ENCODE measurements at regions not wholly inside any gene's neighbourhood (a gene's known extent, or its start where the extent isn't known, plus 50 kb on each side); places are given as distances from the start of the nearest gene placed in this dataset.

DNA sequence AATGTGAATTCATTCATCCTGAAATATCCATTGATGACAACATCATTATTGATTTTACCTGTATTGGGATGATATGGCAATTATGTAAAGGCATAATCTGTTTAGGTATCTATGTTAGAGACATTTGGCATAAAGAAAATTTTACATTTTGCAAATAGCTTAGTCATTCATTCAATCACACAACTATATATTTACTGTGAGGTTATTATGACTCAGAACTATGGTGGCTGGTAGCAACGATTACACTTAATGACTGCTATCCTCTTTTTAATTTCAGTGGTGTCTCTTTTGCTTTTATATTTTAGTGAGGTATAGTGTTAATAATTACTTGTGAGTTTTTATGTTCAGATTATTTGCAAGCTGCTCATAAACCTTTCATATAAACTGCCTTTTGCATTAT is 955.9 kb downstream of the SLITRK6 start:
- FAIRE-seq (peak; percentile 63), DNase-seq (ENCODE audit: insufficient read length, low spot score) (no peak)
- TF ChIP-seq, protein P1, sequence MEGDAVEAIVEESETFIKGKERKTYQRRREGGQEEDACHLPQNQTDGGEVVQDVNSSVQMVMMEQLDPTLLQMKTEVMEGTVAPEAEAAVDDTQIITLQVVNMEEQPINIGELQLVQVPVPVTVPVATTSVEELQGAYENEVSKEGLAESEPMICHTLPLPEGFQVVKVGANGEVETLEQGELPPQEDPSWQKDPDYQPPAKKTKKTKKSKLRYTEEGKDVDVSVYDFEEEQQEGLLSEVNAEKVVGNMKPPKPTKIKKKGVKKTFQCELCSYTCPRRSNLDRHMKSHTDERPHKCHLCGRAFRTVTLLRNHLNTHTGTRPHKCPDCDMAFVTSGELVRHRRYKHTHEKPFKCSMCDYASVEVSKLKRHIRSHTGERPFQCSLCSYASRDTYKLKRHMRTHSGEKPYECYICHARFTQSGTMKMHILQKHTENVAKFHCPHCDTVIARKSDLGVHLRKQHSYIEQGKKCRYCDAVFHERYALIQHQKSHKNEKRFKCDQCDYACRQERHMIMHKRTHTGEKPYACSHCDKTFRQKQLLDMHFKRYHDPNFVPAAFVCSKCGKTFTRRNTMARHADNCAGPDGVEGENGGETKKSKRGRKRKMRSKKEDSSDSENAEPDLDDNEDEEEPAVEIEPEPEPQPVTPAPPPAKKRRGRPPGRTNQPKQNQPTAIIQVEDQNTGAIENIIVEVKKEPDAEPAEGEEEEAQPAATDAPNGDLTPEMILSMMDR (IDR thresholded peaks at IDR 0.05; ENCODE audit: insufficient read depth, missing control alignments), result no peak

DNA sequence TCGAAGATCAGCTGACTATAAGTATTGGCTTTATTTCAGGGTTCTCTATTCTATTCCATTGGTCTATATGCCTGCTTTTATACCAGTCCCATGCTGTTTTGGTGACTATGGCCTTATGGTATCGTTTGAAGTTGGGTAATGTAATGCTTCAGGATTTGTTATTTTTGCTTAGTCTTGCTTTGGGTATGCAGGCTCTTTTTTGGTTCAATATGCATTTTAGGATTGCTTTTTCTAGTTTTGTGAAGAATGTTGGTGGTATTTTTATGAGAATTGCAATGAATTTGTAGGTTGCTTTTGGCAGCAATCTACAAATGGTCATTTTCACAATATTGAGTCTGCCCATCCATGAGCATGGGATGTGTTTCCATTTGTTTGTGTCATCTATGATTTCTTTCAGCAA is 951.9 kb upstream of the SLITRK1 start:
- FAIRE-seq (no peak), DNase-seq (ENCODE audit: insufficient read length, low spot score) (no peak)
- TF ChIP-seq, protein P1 (IDR thresholded peaks at IDR 0.05; ENCODE audit: insufficient read depth, missing control alignments), result no peak

DNA sequence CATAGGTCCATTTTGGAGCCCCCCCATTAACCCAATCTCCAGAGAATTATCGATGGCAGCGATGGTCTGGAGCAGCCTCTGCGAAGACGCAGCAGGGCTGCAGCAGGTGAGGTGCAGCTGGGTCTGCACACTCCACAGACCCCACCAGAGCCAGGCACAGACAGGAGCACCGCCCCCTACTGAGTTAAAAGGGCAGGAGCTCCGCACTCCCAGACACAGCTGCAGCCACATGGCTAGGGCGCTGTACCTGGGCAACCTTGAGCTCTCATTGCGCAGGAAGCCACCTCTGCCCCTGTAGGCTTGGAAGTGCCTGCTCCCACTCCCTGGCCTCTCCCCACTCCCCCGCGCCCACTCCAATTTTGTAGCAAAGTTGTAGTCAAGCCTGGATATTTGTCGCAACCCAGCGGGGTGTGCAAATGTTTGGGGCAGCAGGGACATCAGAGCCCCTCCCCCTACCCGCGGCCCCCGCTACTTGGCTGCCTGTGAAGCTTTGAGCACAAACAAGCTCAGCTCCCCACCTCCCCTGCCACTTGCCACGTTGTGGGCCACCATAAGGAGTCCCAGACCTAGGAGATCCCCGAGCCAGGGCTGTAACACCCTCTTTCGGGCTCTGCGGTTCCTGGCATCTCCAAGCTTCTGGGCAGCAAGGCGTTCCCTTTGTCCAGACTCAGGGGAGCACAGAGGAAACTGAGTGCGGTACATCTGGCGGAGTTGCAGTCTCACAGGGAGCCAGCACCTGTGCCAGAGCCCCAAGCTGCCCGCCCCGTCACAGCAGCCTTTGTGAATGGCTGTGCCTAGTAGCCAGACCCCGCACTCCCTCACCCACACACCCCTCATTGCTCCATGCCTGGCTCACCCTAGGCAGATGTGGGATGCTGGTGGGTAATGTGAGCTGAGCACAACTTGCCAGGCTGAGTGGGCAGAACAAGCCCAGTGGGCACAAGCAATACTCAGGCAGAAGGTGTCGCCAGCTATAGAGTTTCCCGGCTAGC is 949.7 kb upstream of the SLITRK1 start:
- no peak for FAIRE-seq

DNA sequence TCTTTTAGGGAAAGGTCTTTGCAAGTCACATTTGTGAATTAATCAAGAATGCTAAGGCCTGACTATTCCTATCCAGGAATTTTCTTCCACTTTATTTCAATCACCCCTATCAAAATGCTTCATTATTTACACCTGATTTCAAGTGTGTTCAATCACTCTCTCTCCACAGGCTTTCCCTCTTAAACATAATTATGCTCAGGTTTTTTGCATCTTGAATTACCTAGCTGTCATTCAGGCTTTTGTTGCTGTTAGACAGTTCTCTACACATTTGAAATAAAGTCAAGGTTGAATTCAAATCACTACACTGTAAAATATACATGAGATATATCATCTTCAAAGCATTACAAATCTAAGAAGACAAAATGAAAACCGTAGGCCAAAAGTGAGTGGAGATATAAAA is 941.3 kb upstream of the SLITRK1 start:
- DNase-seq (ENCODE audit: insufficient read length, low spot score), result no peak
- FAIRE-seq, result no peak
- TF ChIP-seq, protein P1 (IDR thresholded peaks at IDR 0.05; ENCODE audit: insufficient read depth, missing control alignments), result no peak

More for the DNA sequence above, 949.7 kb upstream of the SLITRK1 start:
- DNase-seq (ENCODE audit: insufficient read length, low spot score), result no peak
- TF ChIP-seq, protein P1 (IDR thresholded peaks at IDR 0.05; ENCODE audit: insufficient read depth, missing control alignments), result no peak

DNA sequence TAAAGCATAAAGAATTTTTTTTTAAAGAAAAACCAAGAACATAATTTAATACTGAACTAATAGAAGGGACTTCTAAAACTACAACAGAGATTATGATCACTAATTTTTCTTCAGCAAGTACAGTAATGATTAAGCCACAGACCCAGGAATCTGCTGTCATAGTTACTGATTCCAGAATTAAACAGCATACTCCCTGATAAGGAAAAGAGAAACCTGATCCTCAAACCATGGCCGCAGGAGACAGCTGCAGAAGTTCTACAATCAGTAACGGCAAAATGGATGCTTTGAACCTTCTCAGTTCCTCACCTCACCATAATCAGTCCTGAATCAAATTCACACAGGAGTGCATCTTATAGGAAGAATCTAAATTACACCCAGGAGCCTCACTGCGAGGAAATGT is 939.0 kb upstream of the SLITRK1 start:
- FAIRE-seq, result no peak
- DNase-seq (ENCODE audit: insufficient read length, low spot score), result no peak
- TF ChIP-seq, protein P1 (IDR thresholded peaks at IDR 0.05; ENCODE audit: insufficient read depth, missing control alignments), result no peak

DNA sequence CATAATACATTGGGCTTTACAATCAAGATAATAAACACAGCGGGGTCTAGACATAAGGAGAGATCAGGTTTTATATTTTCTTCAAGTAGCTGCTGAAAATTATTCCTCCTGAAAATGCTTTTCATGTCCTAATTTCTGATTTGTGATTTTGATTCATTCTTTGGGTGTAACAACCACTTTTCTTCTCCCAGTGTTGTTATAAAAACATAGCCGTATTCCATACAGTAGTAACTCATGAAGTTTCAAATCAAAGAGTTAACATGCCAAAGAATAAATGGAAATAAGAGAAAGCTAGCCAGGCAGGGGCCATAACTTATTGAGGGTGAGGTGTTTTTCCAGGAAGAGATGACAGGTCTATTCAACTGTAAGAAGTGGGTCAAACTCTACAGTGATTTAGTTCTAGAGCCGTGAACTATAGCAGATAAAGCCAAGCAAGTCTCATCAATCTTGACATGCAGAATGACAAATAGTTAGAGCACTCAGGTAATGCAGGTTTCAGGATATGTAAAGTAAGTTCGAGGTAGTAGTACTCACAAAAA is 934.4 kb upstream of the SLITRK1 start:
- DNase-seq (ENCODE audit: insufficient read length, low spot score) (no peak), FAIRE-seq (no peak)
- TF ChIP-seq, protein P1 (IDR thresholded peaks at IDR 0.05; ENCODE audit: insufficient read depth, missing control alignments), result no peak

DNA sequence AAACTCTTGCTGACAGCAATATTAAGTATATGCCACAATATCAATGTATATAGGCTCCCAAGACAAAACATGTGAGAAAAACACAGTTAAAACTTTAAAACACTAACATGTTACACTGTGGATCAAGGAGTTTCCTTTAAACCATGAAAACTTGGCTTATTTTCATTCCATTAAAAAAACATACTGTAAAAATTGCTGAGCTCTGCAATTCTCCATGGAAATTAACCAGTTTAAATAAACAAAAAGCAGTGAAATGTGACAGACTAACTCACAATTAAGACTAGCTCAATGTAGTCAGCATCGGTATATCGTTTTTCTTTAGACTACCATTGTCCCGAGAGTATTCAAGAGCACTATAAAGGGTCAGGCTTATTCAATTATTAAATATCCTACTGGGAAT is 930.5 kb upstream of the SLITRK1 start:
- TF ChIP-seq, protein P1 (IDR thresholded peaks at IDR 0.05; ENCODE audit: insufficient read depth, missing control alignments), result no peak
- DNase-seq (ENCODE audit: insufficient read length, low spot score) (no peak), FAIRE-seq (no peak)
